Trophoblast cell (in vitro differentiated cells and primary cell): ENCODE measurements at regions not wholly inside any gene's neighbourhood (a gene's known extent, or its start where the extent isn't known, plus 50 kb on each side); places are given as distances from the start of the nearest gene placed in this dataset.

Experiments used
- DNase-seq, 2 donors: peaks; one replicate each; pipeline ENCODE4 v3.0.0-alpha.2; 2016
- H2AFZ ChIP-seq: 2 replicates; pipeline ENCODE4 v1.6.1; 2013; ENCODE audit warnings: low read length, moderate library complexity, mild to moderate bottlenecking; ENCODE audit not compliant: insufficient read depth, poor library complexity
- H2AK5ac ChIP-seq: 2 replicates; pipeline ENCODE4 v1.6.1; 2013; ENCODE audit warnings: mild to moderate bottlenecking, low read length
- H2BK120ac ChIP-seq: 2 replicates; pipeline ENCODE4 v1.6.1; 2013; ENCODE audit warnings: low read length, mild to moderate bottlenecking, moderate library complexity; ENCODE audit not compliant: insufficient read depth, poor library complexity
- H2BK12ac ChIP-seq: 2 replicates; pipeline ENCODE4 v1.6.1; 2013; ENCODE audit warnings: mild to moderate bottlenecking, low read length, moderate library complexity
- H2BK5ac ChIP-seq: 2 replicates; pipeline ENCODE4 v1.6.1; 2013; ENCODE audit warnings: low read length, low read depth, moderate library complexity, mild to moderate bottlenecking; ENCODE audit not compliant: poor library complexity
- H3K14ac ChIP-seq: 2 replicates; pipeline ENCODE4 v1.6.1; 2013; ENCODE audit warnings: mild to moderate bottlenecking, low read length
- H3K18ac ChIP-seq: 2 replicates; pipeline ENCODE4 v1.6.1; 2013; ENCODE audit warnings: mild to moderate bottlenecking, low read length
- H3K23ac ChIP-seq: 2 replicates; pipeline ENCODE4 v1.6.1; 2013; ENCODE audit warnings: low read length
- H3K27ac ChIP-seq: 2 replicates; pipeline ENCODE4 v1.5.1; 2013; ENCODE audit warnings: low read depth, mild to moderate bottlenecking, inconsistent platforms, low read length, moderate library complexity
- H3K27me3 ChIP-seq: 2 replicates; pipeline ENCODE4 v1.6.1; 2013; ENCODE audit warnings: inconsistent platforms, mild to moderate bottlenecking, low read length, moderate library complexity; ENCODE audit not compliant: insufficient read depth
- H3K36me3 ChIP-seq, 2 experiments: 1 replicate in 1 of 2; 2 replicates in 1 of 2; pipeline ENCODE4 v1.6.1; 2013; ENCODE audit warnings: low read length in 2 of 2, mild to moderate bottlenecking in 2 of 2, moderate library complexity in 1 of 2; ENCODE audit not compliant: insufficient read depth in 2 of 2, control insufficient read depth in 1 of 2
- H3K4ac ChIP-seq: 2 replicates; pipeline ENCODE4 v1.6.1; 2013; ENCODE audit warnings: low read depth, mild to moderate bottlenecking, low read length, moderate library complexity
- H3K4me1 ChIP-seq, 2 experiments: 1 replicate in 1 of 2; 2 replicates in 1 of 2; pipeline ENCODE4 v1.6.1; 2013; ENCODE audit warnings: low read length in 2 of 2, mild to moderate bottlenecking in 2 of 2, moderate library complexity in 1 of 2; ENCODE audit not compliant: insufficient read depth in 2 of 2, control insufficient read depth in 1 of 2
- H3K4me2 ChIP-seq: 2 replicates; pipeline ENCODE4 v1.6.1; 2013; ENCODE audit warnings: inconsistent platforms, mild to moderate bottlenecking, low read length, moderate library complexity
- H3K4me3 ChIP-seq: 2 replicates; pipeline ENCODE4 v1.5.1; 2013; ENCODE audit warnings: mild to moderate bottlenecking, low read depth, low read length, inconsistent platforms
- H3K79me1 ChIP-seq: one replicate; pipeline ENCODE4 v1.6.1; 2013; ENCODE audit warnings: low read length
- H3K79me2 ChIP-seq: 2 replicates; pipeline ENCODE4 v1.6.1; 2013; ENCODE audit warnings: low read length, mild to moderate bottlenecking; ENCODE audit not compliant: control insufficient read depth, insufficient read depth, poor library complexity
- H3K9ac ChIP-seq: 2 replicates; pipeline ENCODE4 v1.6.1; 2013; ENCODE audit warnings: mild to moderate bottlenecking, low read length
- H3K9me3 ChIP-seq: 2 replicates; pipeline ENCODE4 v1.6.1; 2013; ENCODE audit warnings: low read depth, mild to moderate bottlenecking, control low read depth, inconsistent platforms, low read length; ENCODE audit not compliant: insufficient read depth
- H4K12ac ChIP-seq: 2 replicates; pipeline ENCODE4 v1.6.1; 2013; ENCODE audit warnings: low read depth, mild to moderate bottlenecking, low read length, moderate library complexity
- H4K8ac ChIP-seq: 2 replicates; pipeline ENCODE4 v1.6.1; 2013; ENCODE audit warnings: low read depth, mild to moderate bottlenecking, low read length, moderate library complexity
- H4K91ac ChIP-seq: one replicate; pipeline ENCODE4 v1.6.1; 2013; ENCODE audit warnings: low read depth, mild to moderate bottlenecking, low read length, moderate library complexity
- WGBS: extraction: QIAGEN DNeasy Blood & Tissue Kit; methylation state at CpG from one replicate; pipeline ENCODE4 v1.1.7; 2013; ENCODE audit warnings: missing lambda C conversion rate; ENCODE audit not compliant: insufficient read length, insufficient coverage; ENCODE audit errors: extremely low coverage; 5-methylcytosine and 5-hydroxymethylcytosine counted together

DNA sequence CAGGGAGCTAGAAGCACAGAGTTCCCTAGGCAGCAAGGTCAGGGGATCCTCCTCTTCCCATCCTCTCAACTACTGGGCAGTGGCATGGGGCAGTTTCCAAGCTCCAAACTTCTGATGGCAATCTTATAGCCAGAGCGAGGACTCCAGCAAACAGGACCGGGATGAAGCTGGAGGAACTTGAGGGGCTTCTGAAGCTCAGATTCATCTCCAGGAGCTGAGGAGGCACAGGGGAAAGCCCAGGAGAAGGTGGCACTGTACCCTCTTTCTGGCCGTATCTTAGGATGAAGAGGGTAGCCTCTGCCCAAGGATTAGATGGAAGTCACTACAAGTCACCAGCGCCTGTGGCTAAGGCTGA, 50.0 kb upstream of the RPL38 start:
- Histone ChIP-seq H3K4ac (no peak overlapping the region), H2BK12ac (no peak overlapping the region), H3K4me2 (no peak overlapping the region), H3K4me3 (no peak overlapping the region), H4K91ac (no peak overlapping the region), H4K12ac (no peak overlapping the region), H3K14ac (no peak overlapping the region), H2AFZ (no peak overlapping the region), H2AK5ac (no peak overlapping the region), H3K27ac (no peak overlapping the region), H3K4me1 (peaks cover 5 to 13% of the 10 kb centered on the region in 2 experiments), H3K36me3 (no peaks in the 10 kb centered on the region), H2BK5ac (no peak overlapping the region), H3K79me2 (no peaks in the 10 kb centered on the region), H3K18ac (no peak overlapping the region), H3K23ac (no peak overlapping the region), H4K8ac (no peak overlapping the region), H3K27me3 (no peaks in the 10 kb centered on the region), H3K9me3 (peaks cover 4% of the 10 kb centered on the region), H3K9ac (no peak overlapping the region), H2BK120ac (no peak overlapping the region), H3K79me1 (no peaks in the 10 kb centered on the region)
- WGBS: no CpG with 5 or more reads among the region's 4 CpGs
- DNase-seq: no peak
